Inflammatory macrophage treated with lipopolysaccharide for 4 hours (primary cell): ENCODE measurements at regions not wholly inside any gene's neighbourhood (a gene's known extent, or its start where the extent isn't known, plus 50 kb on each side); places are given as distances from the start of the nearest gene placed in this dataset.
"Not testable (repeated sequence)": the region's sequence is repeated elsewhere in the genome, so short reads cannot be mapped to it uniquely, and the experiment has no call there.

ENCODE experiments used
- DNase-seq: peaks from one replicate; pipeline ENCODE4 v3.0.0-alpha.2; 2020

DNA sequence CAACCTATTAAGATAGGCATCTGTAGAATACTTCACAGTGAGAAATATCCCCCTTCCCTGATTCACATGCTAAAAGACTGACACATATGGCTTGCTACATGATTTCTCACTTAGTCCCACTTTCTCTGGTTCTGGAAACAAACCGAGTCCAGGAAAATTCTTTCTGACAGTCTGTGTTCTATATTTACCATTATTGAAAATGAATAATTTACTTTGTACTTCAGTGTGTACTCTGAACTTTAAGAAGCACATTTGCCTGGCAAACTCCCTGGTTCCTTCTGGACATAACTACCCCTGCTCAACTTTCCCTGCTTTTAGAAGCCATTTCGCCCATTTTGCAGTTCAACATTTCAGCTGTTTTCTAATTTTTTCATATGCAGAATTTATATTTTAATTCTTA lies 53.6 kb downstream of the APCS start:
- DNase-seq, result no peak

DNA sequence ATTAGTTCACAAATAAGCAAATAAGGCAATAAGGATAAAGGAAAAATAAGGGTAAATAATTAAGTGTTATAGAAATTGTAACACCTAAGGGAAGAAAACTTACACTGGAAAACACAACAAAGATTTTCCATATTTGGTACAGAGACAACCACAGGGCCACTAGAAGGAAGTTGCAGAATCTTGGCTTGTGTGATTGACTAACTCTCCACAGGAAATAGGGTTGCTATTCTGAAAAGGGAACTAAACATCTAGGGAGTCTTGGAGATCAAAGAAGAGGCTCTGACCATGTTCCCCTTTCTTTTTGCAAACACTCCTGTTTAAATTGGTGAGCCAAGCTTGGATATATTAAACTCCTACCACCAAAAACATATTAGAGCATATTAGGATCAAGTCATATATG lies 59.1 kb downstream of the APCS start:
- DNase-seq, result peak; percentile 91

DNA sequence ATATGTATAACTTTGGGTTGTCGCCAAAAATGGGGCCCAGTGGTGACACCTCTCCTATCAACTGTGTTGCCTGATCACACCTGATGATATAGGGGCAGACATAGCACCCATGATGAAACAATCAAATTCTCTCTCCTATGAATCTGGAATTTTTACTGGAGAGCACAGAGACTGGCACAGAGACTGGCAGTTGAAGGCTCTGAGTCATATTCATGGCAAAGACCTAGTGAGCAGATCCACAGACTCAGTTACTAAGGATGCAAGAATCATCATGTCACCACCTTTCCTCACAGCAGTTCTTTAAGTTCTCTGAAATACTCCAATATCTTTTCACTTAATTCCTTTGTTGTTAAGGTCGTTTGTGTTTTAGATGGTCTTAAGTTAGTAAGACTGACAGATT lies 60.0 kb downstream of the APCS start:
- DNase-seq, result peak; percentile 2

DNA sequence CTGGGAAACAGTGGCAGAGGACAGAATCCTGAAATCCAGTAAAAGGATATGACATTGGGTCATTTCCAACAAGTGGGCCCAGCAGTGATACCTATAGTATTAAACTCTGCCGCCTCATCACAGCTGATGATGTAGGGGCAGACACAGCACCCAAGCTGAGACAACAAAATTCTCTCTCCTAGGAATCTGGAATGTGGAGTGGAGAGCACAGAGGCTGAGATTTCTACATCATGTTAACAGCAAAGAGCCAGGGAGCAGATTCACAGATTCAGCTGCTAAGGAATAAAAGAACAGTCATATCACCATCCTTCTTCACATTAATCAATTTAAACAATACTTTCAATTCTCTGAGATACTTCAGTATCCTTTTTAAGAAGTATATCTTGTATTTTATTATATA lies 61.9 kb downstream of the CRP start:
- no peak for DNase-seq

DNA sequence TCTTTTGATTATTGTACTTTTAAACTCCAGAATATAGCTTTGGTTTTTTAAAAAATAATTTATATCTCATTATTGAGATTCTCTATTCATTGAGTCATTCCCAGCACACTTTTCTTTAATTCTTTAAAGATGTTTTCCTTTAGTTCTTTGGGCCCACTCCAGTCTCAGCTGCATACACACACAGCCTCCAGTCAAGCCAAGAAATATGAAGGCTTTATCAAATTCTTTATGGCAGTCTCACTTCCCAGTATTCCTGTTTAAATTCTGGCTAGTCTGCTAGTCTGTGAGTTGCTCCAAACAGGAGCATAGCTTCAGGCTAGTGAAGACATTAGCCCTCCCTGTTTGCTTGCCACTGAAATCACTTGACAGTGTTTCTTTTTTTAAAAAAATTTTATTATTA lies 61.2 kb downstream of the CRP start:
- no peak for DNase-seq

DNA sequence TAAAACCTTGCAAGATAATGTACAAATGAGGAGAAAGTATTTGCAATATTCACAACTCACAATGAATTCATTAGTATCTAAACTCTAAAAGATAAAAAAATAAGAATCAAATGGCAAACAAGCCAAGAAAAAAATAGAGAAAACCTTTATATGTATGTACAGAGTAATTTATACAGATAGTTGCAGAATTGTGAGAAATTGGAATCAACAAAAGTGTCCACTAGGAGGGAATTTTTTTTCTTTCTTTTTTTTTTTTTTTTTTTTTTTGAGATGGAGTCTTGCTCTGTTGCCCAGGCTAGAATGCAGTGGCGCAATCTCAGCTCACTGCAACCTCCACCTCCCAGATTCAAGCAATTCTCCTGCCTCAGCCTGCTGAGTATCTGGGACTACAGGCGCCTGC lies 56.9 kb downstream of the CRP start:
- DNase-seq, result not testable (repeated sequence)
